OCI-LY3 (cell line): ENCODE measurements at regions not wholly inside any gene's neighbourhood (a gene's known extent, or its start where the extent isn't known, plus 50 kb on each side); places are given as distances from the start of the nearest gene placed in this dataset.

Experiments used
- H2AFZ ChIP-seq: fragments of 200-600, 300-600 bp; shearing (Covaris generic); 2 replicates; pipeline ENCODE4 v1.6.0; 2014; ENCODE audit warnings: antibody characterized with exemption, low read depth, low read length
- H3K27ac ChIP-seq: fragments of 200-600, 300-600 bp; sonication (generic); 2 replicates; pipeline ENCODE4 v1.5.1; 2014; ENCODE audit warnings: mild to moderate bottlenecking, low read length, moderate library complexity, mixed read lengths
- H3K27me3 ChIP-seq: fragments of 200-600, 300-600 bp; sonication (generic); 2 replicates; pipeline ENCODE4 v1.6.1; 2014; ENCODE audit warnings: low read depth, low read length, mixed read lengths
- H3K36me3 ChIP-seq: fragments of 200-600, 300-600 bp; sonication (generic); replicated peaks from 2 replicates; pipeline ENCODE3; 2014; ENCODE audit warnings: low read depth, low read length, mixed read lengths
- H3K4me1 ChIP-seq: fragments of 300-600, 200-600 bp; sonication (generic); 2 replicates; pipeline ENCODE4 v1.6.1; 2014; ENCODE audit warnings: low read length, mixed read lengths
- H3K4me2 ChIP-seq: fragments of 200-600, 300-600 bp; sonication (generic); 2 replicates; pipeline ENCODE4 v1.6.1; 2014; ENCODE audit warnings: low read length, mixed read lengths
- H3K4me3 ChIP-seq: fragments of 300-600, 200-600 bp; sonication (generic); 2 replicates; pipeline ENCODE4 v1.5.1; 2014; ENCODE audit warnings: antibody characterized with exemption, mild to moderate bottlenecking, low read length, moderate library complexity
- H3K79me2 ChIP-seq: fragments of 300-600, 200-600 bp; shearing (Covaris generic); 2 replicates; pipeline ENCODE4 v1.6.1; 2014; ENCODE audit warnings: mild to moderate bottlenecking, low read length, mixed read lengths
- H3K9ac ChIP-seq: fragments of 300-600, 200-600 bp; shearing (Covaris generic); 2 replicates; pipeline ENCODE4 v1.6.0; 2014; ENCODE audit warnings: mild to moderate bottlenecking, low read length, moderate library complexity
- H3K9me3 ChIP-seq: fragments of 200-600, 300-600 bp; shearing (Covaris generic); 2 replicates; pipeline ENCODE4 v1.6.1; 2014; ENCODE audit warnings: low read length, mixed read lengths; ENCODE audit not compliant: insufficient read depth
- H4K20me1 ChIP-seq: fragments of 200-600, 300-600 bp; sonication (generic); 2 replicates; pipeline ENCODE4 v1.6.1; 2016; ENCODE audit warnings: low read length, mixed read lengths; ENCODE audit not compliant: insufficient read depth
- CTCF ChIP-seq: fragments of 200-600, 300-600 bp; sonication (generic); IDR thresholded peaks from 2 replicates; pipeline ENCODE4 v1.5.1; 2014; ENCODE audit warnings: antibody characterized with exemption, low read length, low read depth
- EZH2phosphoT487 ChIP-seq: fragments of 200-600 bp; shearing (Covaris generic); IDR thresholded peaks from 2 replicates; pipeline ENCODE4 v1.6.1; 2018; ENCODE audit warnings: antibody characterized with exemption, mixed run types, low read depth

- Histone ChIP-seq H3K79me2 (no peaks in the 10 kb centered on the region), H3K9ac (no peak overlapping the region), H2AFZ (no peak overlapping the region), H3K9me3 (no peaks in the 10 kb centered on the region), H3K36me3 (no peaks in the 10 kb centered on the region), H3K27me3 (no peaks in the 10 kb centered on the region), H3K27ac (no peak overlapping the region), H3K4me2 (no peak overlapping the region), H3K4me1 (no peaks in the 10 kb centered on the region), H3K4me3 (no peak overlapping the region), H4K20me1 (no peaks in the 10 kb centered on the region)
- TF ChIP-seq EZH2phosphoT487 (no peak), CTCF (no peak)
These were observed 90.8 kb downstream of the PRLHR start for GRCh38 chr10:118504467-118505205.

GRCh38 chr10:118504044-118504443 is 91.4 kb downstream of the PRLHR start:
- no peaks in the 10 kb centered on the region for H4K20me1 ChIP-seq
- no peak overlapping the region for H3K27ac ChIP-seq
- no peaks in the 10 kb centered on the region for H3K79me2 ChIP-seq
- H3K4me3 ChIP-seq = no peak overlapping the region
- no peak overlapping the region for H2AFZ ChIP-seq
- no peak overlapping the region for H3K4me2 ChIP-seq
- H3K36me3 ChIP-seq = no peaks in the 10 kb centered on the region
- H3K4me1 ChIP-seq = no peaks in the 10 kb centered on the region
- H3K9me3 ChIP-seq = no peaks in the 10 kb centered on the region
- TF ChIP-seq CTCF (no peak), EZH2phosphoT487 (no peak)
- H3K27me3 ChIP-seq = no peaks in the 10 kb centered on the region
- no peak overlapping the region for H3K9ac ChIP-seq

GRCh38 chr10:118503192-118503591 is 92.3 kb downstream of the PRLHR start:
- H3K27me3 ChIP-seq = no peaks in the 10 kb centered on the region
- H3K36me3 ChIP-seq = no peaks in the 10 kb centered on the region
- H3K79me2 ChIP-seq = no peaks in the 10 kb centered on the region
- no peaks in the 10 kb centered on the region for H3K4me1 ChIP-seq
- H3K9me3 ChIP-seq = no peaks in the 10 kb centered on the region
- TF ChIP-seq CTCF = no peak
- TF ChIP-seq EZH2phosphoT487 = no peak
- H3K9ac ChIP-seq = no peak overlapping the region
- H2AFZ ChIP-seq = no peak overlapping the region
- no peak overlapping the region for H3K4me3 ChIP-seq
- H3K27ac ChIP-seq = no peak overlapping the region
- H3K4me2 ChIP-seq = no peak overlapping the region
- no peaks in the 10 kb centered on the region for H4K20me1 ChIP-seq

- TF ChIP-seq CTCF = no peak
- TF ChIP-seq EZH2phosphoT487 = no peak
- H3K9me3 ChIP-seq = no peaks in the 10 kb centered on the region
- no peaks in the 10 kb centered on the region for H3K27me3 ChIP-seq
- no peak overlapping the region for H3K4me2 ChIP-seq
- no peak overlapping the region for H3K9ac ChIP-seq
- H3K79me2 ChIP-seq = no peaks in the 10 kb centered on the region
- no peaks in the 10 kb centered on the region for H4K20me1 ChIP-seq
- H3K4me3 ChIP-seq = no peak overlapping the region
- no peaks in the 10 kb centered on the region for H3K36me3 ChIP-seq
- no peak overlapping the region for H2AFZ ChIP-seq
- no peak overlapping the region for H3K27ac ChIP-seq
- no peaks in the 10 kb centered on the region for H3K4me1 ChIP-seq
These were observed 93.6 kb downstream of the PRLHR start for GRCh38 chr10:118501637-118502440.
